Esophagus muscularis mucosa (tissue), 3 donors: ENCODE measurements at regions not wholly inside any gene's neighbourhood (a gene's known extent, or its start where the extent isn't known, plus 50 kb on each side); places are given as distances from the start of the nearest gene placed in this dataset.

ENCODE experiments used
- CTCF ChIP-seq, 3 experiments: fragments of 200-600 bp in 2 of 3; fragments of 450-650 bp in 1 of 3; sonication (generic) in 2 of 3; IDR thresholded peaks; one replicate each; pipeline ENCODE4 v1.5.1; 2017 to 2019; ENCODE audit warnings: antibody characterized with exemption in 3 of 3, mild to moderate bottlenecking in 2 of 3, moderate library complexity in 1 of 3
- EP300 ChIP-seq: sonication (generic); formaldehyde crosslinking; IDR thresholded peaks from one replicate; pipeline ENCODE4 v1.6.1; 2017; ENCODE audit warnings: antibody characterized with exemption

DNA sequence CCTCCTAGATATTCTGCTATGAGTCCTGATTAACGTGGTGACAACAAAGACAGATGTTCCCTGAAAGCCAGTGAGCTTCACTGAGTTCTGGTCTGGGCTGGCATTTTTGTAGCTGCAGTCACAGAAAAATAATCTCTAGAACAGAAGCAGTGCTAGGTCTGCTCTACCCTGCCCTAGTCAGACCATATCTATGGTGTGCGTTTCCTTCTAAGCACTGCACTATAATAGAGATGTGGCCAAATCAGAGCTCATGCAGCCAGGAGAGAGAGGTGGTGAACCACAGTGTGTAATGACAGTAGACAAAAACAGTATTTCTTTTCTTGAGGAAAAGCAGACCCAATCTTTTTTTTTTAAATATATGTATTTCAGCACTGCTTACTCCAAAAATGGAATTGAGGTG is 76.3 kb downstream of the CMAS start:
- TF ChIP-seq CTCF (IDR thresholded peaks at IDR 0.05): no peak
- no peak for TF ChIP-seq EP300
